ENCODE measurements at regions not wholly inside any gene's neighbourhood (a gene's known extent, or its start where the extent isn't known, plus 50 kb on each side); places are given as distances from the start of the nearest gene placed in this dataset.

GRCh38 chr1:228546541-228547463, 59.6 kb downstream of the RNF187 start:
- H4K20me1 ChIP-seq (ENCODE audit: control insufficient read depth, insufficient read depth, low read length, poor library complexity, severe bottlenecking): no peaks in the 10 kb centered on the region
- Mint-ChIP-seq H3K9me3 (ENCODE audit: insufficient read depth) (no peaks in the 10 kb centered on the region), H3K27ac (no peak overlapping the region), H3K27me3 (peaks cover 17% of the 10 kb centered on the region), H3K4me1 (no peaks in the 10 kb centered on the region), H3K4me3 (no peak overlapping the region)
- no peaks in the 10 kb centered on the region for H3K79me2 ChIP-seq (ENCODE audit: control insufficient read depth, insufficient read depth, low read length)
- CTCF ChIA-PET: no interaction called here
- H3K4me1 ChIP-seq (ENCODE audit: control insufficient read depth in 2 of 2, insufficient read depth in 2 of 2, low read length in 2 of 2): no peaks in the 10 kb centered on the region
- no peak for DNase-seq
- POLR2A ChIA-PET: no interaction called here
- 72% methylated on average over 10 of the region's 12 CpGs for WGBS (ENCODE audit: insufficient coverage)
- TF ChIP-seq EZH2 (IDR thresholded peaks at IDR 0.05; ENCODE audit: borderline replicate concordance, insufficient read depth, low read depth, low read length, poor library complexity, severe bottlenecking): no peak
- TF ChIP-seq, protein P1, sequence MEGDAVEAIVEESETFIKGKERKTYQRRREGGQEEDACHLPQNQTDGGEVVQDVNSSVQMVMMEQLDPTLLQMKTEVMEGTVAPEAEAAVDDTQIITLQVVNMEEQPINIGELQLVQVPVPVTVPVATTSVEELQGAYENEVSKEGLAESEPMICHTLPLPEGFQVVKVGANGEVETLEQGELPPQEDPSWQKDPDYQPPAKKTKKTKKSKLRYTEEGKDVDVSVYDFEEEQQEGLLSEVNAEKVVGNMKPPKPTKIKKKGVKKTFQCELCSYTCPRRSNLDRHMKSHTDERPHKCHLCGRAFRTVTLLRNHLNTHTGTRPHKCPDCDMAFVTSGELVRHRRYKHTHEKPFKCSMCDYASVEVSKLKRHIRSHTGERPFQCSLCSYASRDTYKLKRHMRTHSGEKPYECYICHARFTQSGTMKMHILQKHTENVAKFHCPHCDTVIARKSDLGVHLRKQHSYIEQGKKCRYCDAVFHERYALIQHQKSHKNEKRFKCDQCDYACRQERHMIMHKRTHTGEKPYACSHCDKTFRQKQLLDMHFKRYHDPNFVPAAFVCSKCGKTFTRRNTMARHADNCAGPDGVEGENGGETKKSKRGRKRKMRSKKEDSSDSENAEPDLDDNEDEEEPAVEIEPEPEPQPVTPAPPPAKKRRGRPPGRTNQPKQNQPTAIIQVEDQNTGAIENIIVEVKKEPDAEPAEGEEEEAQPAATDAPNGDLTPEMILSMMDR (IDR thresholded peaks at IDR 0.05): no peak
- ATAC-seq (ENCODE audit: low read depth): no peak
- no peak overlapping the region for H3K27ac ChIP-seq (ENCODE audit: low read length in 2 of 2)
- peaks cover 0 to 2% (median 0%) of the 10 kb centered on the region in 4 experiments for H3K27me3 ChIP-seq (replicated peaks in 1 of 4; ENCODE audit: control extremely low read depth in 1 of 4, control insufficient read depth in 3 of 4, insufficient read depth in 4 of 4, low read length in 3 of 4)
- H3K9ac ChIP-seq (ENCODE audit: low read length): no peak overlapping the region
- H2AFZ ChIP-seq (ENCODE audit: insufficient read depth, low read depth, low read length, poor library complexity, severe bottlenecking): no peak overlapping the region
- no peak overlapping the region for H3K4me3 ChIP-seq (ENCODE audit: control extremely low read depth in 1 of 5, extremely low read depth in 1 of 5, insufficient read depth in 1 of 5, low read depth in 2 of 5, low read length in 4 of 5)
- intact Hi-C loops (cut with micrococcal nuclease): no loop called here
- H3K4me2 ChIP-seq (replicated peaks; ENCODE audit: low read depth, low read length, poor library complexity, severe bottlenecking): no peak overlapping the region
- H3K36me3 ChIP-seq (replicated peaks in 1 of 2; ENCODE audit: control extremely low read depth in 1 of 2, control insufficient read depth in 1 of 2, extremely low read depth in 1 of 2, insufficient read depth in 2 of 2, low read length in 1 of 2): no peaks in the 10 kb centered on the region
- no peaks in the 10 kb centered on the region for H3K9me3 ChIP-seq (ENCODE audit: control extremely low read depth in 1 of 3, control insufficient read depth in 2 of 3, insufficient read depth in 1 of 3, low read length in 2 of 3)

DNA sequence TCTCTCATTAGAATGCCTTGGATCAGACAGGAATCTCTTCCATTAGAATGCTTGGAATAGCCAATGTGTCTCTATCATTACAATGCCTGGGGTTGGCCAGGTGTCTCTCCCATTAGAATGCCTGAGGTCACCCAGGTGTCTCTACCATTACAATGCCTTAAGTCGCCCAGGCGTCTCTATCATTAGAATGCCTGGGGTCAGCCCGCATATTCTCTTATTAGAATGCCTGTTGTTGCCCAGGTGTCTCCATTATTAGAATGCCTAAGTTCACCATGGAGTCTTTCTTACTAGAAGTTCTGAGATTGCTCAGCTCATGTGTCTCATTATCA, 60.2 kb downstream of the RNF187 start:
- Histone ChIP-seq H3K4me1 (ENCODE audit: control insufficient read depth in 2 of 2, insufficient read depth in 2 of 2, low read length in 2 of 2) (no peaks in the 10 kb centered on the region), H3K27me3 (replicated peaks in 1 of 4; ENCODE audit: control extremely low read depth in 1 of 4, control insufficient read depth in 3 of 4, insufficient read depth in 4 of 4, low read length in 3 of 4) (peaks cover 0 to 2% (median 0%) of the 10 kb centered on the region in 4 experiments), H4K20me1 (ENCODE audit: control insufficient read depth, insufficient read depth, low read length, poor library complexity, severe bottlenecking) (no peaks in the 10 kb centered on the region), H3K4me2 (replicated peaks; ENCODE audit: low read depth, low read length, poor library complexity, severe bottlenecking) (no peak overlapping the region), H3K36me3 (replicated peaks in 1 of 2; ENCODE audit: control extremely low read depth in 1 of 2, control insufficient read depth in 1 of 2, extremely low read depth in 1 of 2, insufficient read depth in 2 of 2, low read length in 1 of 2) (no peaks in the 10 kb centered on the region), H3K9ac (ENCODE audit: low read length) (no peak overlapping the region), H2AFZ (ENCODE audit: insufficient read depth, low read depth, low read length, poor library complexity, severe bottlenecking) (no peak overlapping the region), H3K4me3 (ENCODE audit: control extremely low read depth in 1 of 5, extremely low read depth in 1 of 5, insufficient read depth in 1 of 5, low read depth in 2 of 5, low read length in 4 of 5) (no peak overlapping the region), H3K9me3 (ENCODE audit: control extremely low read depth in 1 of 3, control insufficient read depth in 2 of 3, insufficient read depth in 1 of 3, low read length in 2 of 3) (no peaks in the 10 kb centered on the region), H3K27ac (ENCODE audit: low read length in 2 of 2) (no peak overlapping the region), H3K79me2 (ENCODE audit: control insufficient read depth, insufficient read depth, low read length) (no peaks in the 10 kb centered on the region)
- no peaks in the 10 kb centered on the region for H3K9me3 Mint-ChIP-seq (ENCODE audit: insufficient read depth)
- no peak for DNase-seq
- no peak overlapping the region for H3K27ac Mint-ChIP-seq
- H3K27me3 Mint-ChIP-seq: peaks cover 11% of the 10 kb centered on the region
- no peaks in the 10 kb centered on the region for H3K4me1 Mint-ChIP-seq
- ChIA-PET POLR2A (no interaction called here), CTCF (no interaction called here)
- ATAC-seq (ENCODE audit: low read depth): no peak
- WGBS (ENCODE audit: insufficient coverage): 82% methylated on average over 3 of the region's 3 CpGs
- no peak overlapping the region for H3K4me3 Mint-ChIP-seq
- intact Hi-C loops (cut with micrococcal nuclease): no loop called here
- TF ChIP-seq, protein P1 (IDR thresholded peaks at IDR 0.05): no peak
- no peak for TF ChIP-seq EZH2 (IDR thresholded peaks at IDR 0.05; ENCODE audit: borderline replicate concordance, insufficient read depth, low read depth, low read length, poor library complexity, severe bottlenecking)

Measured in B cell (primary cell).